ENCODE measurements at regions not wholly inside any gene's neighbourhood (a gene's known extent, or its start where the extent isn't known, plus 50 kb on each side); places are given as distances from the start of the nearest gene placed in this dataset.
"Not testable (repeated sequence)": the region's sequence is repeated elsewhere in the genome, so short reads cannot be mapped to it uniquely, and the experiment has no call there.

- not testable (repeated sequence) for TF ChIP-seq CTCF (conservative IDR thresholded peaks at IDR 0.05; ENCODE audit: low read depth, low read length); EZH2 (IDR thresholded peaks at IDR 0.05; ENCODE audit: borderline replicate concordance, low read depth, low read length, poor library complexity, severe bottlenecking)
These were observed 1419.2 kb upstream of the PCDH10 start for GRCh38 chr4:131729716-131730398.

Measured in A673 (cell line).